PC-9 (cell line): ENCODE measurements at regions not wholly inside any gene's neighbourhood (a gene's known extent, or its start where the extent isn't known, plus 50 kb on each side); places are given as distances from the start of the nearest gene placed in this dataset.

Experiments used
- BruUV-seq: library from RNA; stranded (reverse); fragments of 400-500 nt; replicated peaks from 2 replicates; lab custom pipeline; 2021; lab: Mats Ljungman, UMichigan
- CTCF ChIA-PET: fragments of 300-600 bp; sonication (Branson Sonifier 250); formaldehyde crosslinking; loops from one replicate; lab custom pipeline; 2022; ENCODE audit warnings: antibody characterized with exemption; lab: Charles Lee
- POLR2A ChIA-PET: fragments of 300-600 bp; sonication (Branson Sonifier 250); formaldehyde crosslinking; loops from one replicate; lab custom pipeline; 2022; ENCODE audit warnings: antibody characterized with exemption; ENCODE audit not compliant: unreplicated experiment; lab: Charles Lee
- DNase-seq, 2 experiments: peaks; one replicate each; pipeline versions ENCODE4 v3.0.0 to v3.0.0-alpha.2; 2015 to 2022; ENCODE audit warnings: mixed read lengths in 1 of 2
- H2AFZ ChIP-seq: fragments of 200-600 bp; sonication (generic); 2 replicates; pipeline ENCODE4 v1.8.1; 2017; ENCODE audit warnings: antibody characterized with exemption
- H3F3A ChIP-seq: fragments of 200-600 bp; sonication (generic); 2 replicates; pipeline ENCODE4 v1.8.1; 2017; ENCODE audit warnings: antibody characterized with exemption, mild to moderate bottlenecking, low read depth; ENCODE audit not compliant: insufficient read depth
- H3K27ac ChIP-seq: fragments of 200-600 bp; sonication (generic); 2 replicates; pipeline ENCODE4 v1.6.1; 2016; ENCODE audit warnings: mixed run types
- H3K27me3 ChIP-seq: fragments of 200-600 bp; sonication (generic); 2 replicates; pipeline ENCODE4 v1.6.1; 2016; ENCODE audit warnings: low read depth, mixed run types; ENCODE audit not compliant: insufficient read depth
- H3K36me3 ChIP-seq: fragments of 200-600 bp; sonication (generic); 2 replicates; pipeline ENCODE4 v1.6.1; 2016; ENCODE audit warnings: low read depth, mixed run types
- H3K4me1 ChIP-seq: fragments of 200-600 bp; sonication (generic); replicated peaks from 2 replicates; pipeline ENCODE4 v1.6.1; 2016; ENCODE audit warnings: mixed run types; ENCODE audit not compliant: insufficient read depth
- H3K4me2 ChIP-seq: fragments of 200-600 bp; sonication (generic); 2 replicates; pipeline ENCODE4 v1.6.1; 2017; ENCODE audit warnings: mixed run types
- H3K4me3 ChIP-seq: fragments of 200-600 bp; sonication (generic); 2 replicates; pipeline ENCODE4 v1.6.1; 2016; ENCODE audit warnings: mixed run types
- H3K79me2 ChIP-seq: fragments of 200-600 bp; sonication (generic); 2 replicates; pipeline ENCODE4 v1.6.1; 2017; ENCODE audit warnings: low read depth, mixed run types
- H3K9me2 ChIP-seq: fragments of 200-600 bp; sonication (generic); 2 replicates; pipeline ENCODE4 v1.8.1; 2017; ENCODE audit warnings: mild to moderate bottlenecking; ENCODE audit not compliant: insufficient read depth
- H3K9me3 ChIP-seq: fragments of 200-600 bp; sonication (generic); 2 replicates; pipeline ENCODE4 v1.8.1; 2016; ENCODE audit warnings: low read depth; ENCODE audit not compliant: insufficient read depth
- H4K20me1 ChIP-seq: fragments of 200-600 bp; sonication (generic); 2 replicates; pipeline ENCODE4 v1.8.1; 2017; ENCODE audit not compliant: insufficient read depth
- CTCF ChIP-seq: fragments of 200-600 bp; sonication (generic); conservative IDR thresholded peaks from 2 replicates; pipeline ENCODE4 v1.6.1; 2017; ENCODE audit warnings: mixed run types, antibody characterized with exemption, mild to moderate bottlenecking, moderate library complexity
- EZH2 ChIP-seq: fragments of 200-600 bp; sonication (generic); IDR thresholded peaks from 2 replicates; pipeline ENCODE4 v1.8.0; 2017; ENCODE audit warnings: antibody characterized with exemption, low read depth
- intact Hi-C: fragments of 100-400 bp; cut with micrococcal nuclease; formaldehyde crosslinking; loops from one replicate; pipeline ENCODE4 v1.10.0; 2022; ENCODE audit not compliant: unreplicated experiment

- no peak for DNase-seq
- H3K36me3 ChIP-seq, result no peaks in the 10 kb centered on the region
- H2AFZ ChIP-seq, result no peak overlapping the region
- no peaks in the 10 kb centered on the region for H3K9me2 ChIP-seq
- no peaks in the 10 kb centered on the region for H3K79me2 ChIP-seq
- ChIA-PET CTCF (no interaction called here), POLR2A (no interaction called here)
- no peaks in the 10 kb centered on the region for H3K4me1 ChIP-seq
- H3K4me3 ChIP-seq, result no peak overlapping the region
- BruUV-seq, result no TSS peak
- no peaks in the 10 kb centered on the region for H3K27me3 ChIP-seq
- intact Hi-C loops, result no loop called here
- no peak overlapping the region for H3K27ac ChIP-seq
- H3F3A ChIP-seq, result no peaks in the 10 kb centered on the region
- no peaks in the 10 kb centered on the region for H3K9me3 ChIP-seq
- no peak for TF ChIP-seq EZH2
- TF ChIP-seq CTCF, result no peak
- H4K20me1 ChIP-seq, result no peaks in the 10 kb centered on the region
- no peak overlapping the region for H3K4me2 ChIP-seq
Measured at GRCh38 chr4:69025999-69026387, 70.3 kb upstream of the UGT2B7 start.

- Histone ChIP-seq H3K9me3 (no peaks in the 10 kb centered on the region), H4K20me1 (no peaks in the 10 kb centered on the region), H3F3A (no peaks in the 10 kb centered on the region), H3K9me2 (no peaks in the 10 kb centered on the region), H3K36me3 (no peaks in the 10 kb centered on the region), H3K4me1 (no peaks in the 10 kb centered on the region), H3K27me3 (no peaks in the 10 kb centered on the region), H3K4me3 (no peak overlapping the region), H3K4me2 (no peak overlapping the region), H3K79me2 (no peaks in the 10 kb centered on the region), H2AFZ (no peak overlapping the region), H3K27ac (no peak overlapping the region)
- no TSS peak for BruUV-seq
- POLR2A ChIA-PET, result no interaction called here
- intact Hi-C loops, result no loop called here
- CTCF ChIA-PET, result no interaction called here
- no peak for DNase-seq
- TF ChIP-seq CTCF, result no peak
Measured at GRCh38 chr4:69026974-69027373, 69.3 kb upstream of the UGT2B7 start.

- Histone ChIP-seq H3K36me3 (no peaks in the 10 kb centered on the region), H3K9me3 (no peaks in the 10 kb centered on the region), H2AFZ (no peak overlapping the region), H3K9me2 (no peaks in the 10 kb centered on the region), H3K79me2 (no peaks in the 10 kb centered on the region), H3K4me1 (no peaks in the 10 kb centered on the region), H4K20me1 (no peaks in the 10 kb centered on the region), H3K27me3 (no peaks in the 10 kb centered on the region), H3F3A (no peaks in the 10 kb centered on the region), H3K4me2 (no peak overlapping the region), H3K27ac (no peak overlapping the region), H3K4me3 (no peak overlapping the region)
- no TSS peak for BruUV-seq
- intact Hi-C loops, result no loop called here
- TF ChIP-seq CTCF (no peak), EZH2 (no peak)
- POLR2A ChIA-PET, result no interaction called here
- CTCF ChIA-PET, result no interaction called here
- no peak for DNase-seq
Measured at GRCh38 chr4:69030326-69030725, 65.9 kb upstream of the UGT2B7 start.
